Panc1 (cell line): ENCODE measurements at regions not wholly inside any gene's neighbourhood (a gene's known extent, or its start where the extent isn't known, plus 50 kb on each side); places are given as distances from the start of the nearest gene placed in this dataset.
"Not testable (repeated sequence)": the region's sequence is repeated elsewhere in the genome, so short reads cannot be mapped to it uniquely, and the experiment has no call there.

ENCODE experiments used
- ATAC-seq: fragments of 200-7000 bp; cut with Tn5 transposase; 2 replicates; pipeline ENCODE4 v1.9.1; 2020; ENCODE audit warnings: mild to moderate bottlenecking, moderate library complexity
- BruUV-seq: library from RNA; stranded (reverse); fragments of 400-500 nt; replicated peaks from 2 replicates; lab custom pipeline; 2021; lab: Mats Ljungman, UMichigan
- CTCF ChIA-PET: fragments of 300-600 bp; sonication (Branson Sonifier 250); formaldehyde crosslinking; loops from one replicate; lab custom pipeline; 2022; ENCODE audit warnings: antibody characterized with exemption; lab: Charles Lee
- POLR2A ChIA-PET: fragments of 300-600 bp; sonication (Branson Sonifier 250); formaldehyde crosslinking; loops from one replicate; lab custom pipeline; 2022; ENCODE audit warnings: antibody characterized with exemption; lab: Charles Lee
- DNase-seq: peaks from one replicate; pipeline ENCODE4 v3.0.0-alpha.2; 2010; ENCODE audit warnings: low read depth, low spot score
- H3K27ac ChIP-seq: 2 replicates; pipeline ENCODE4 v1.5.1; 2011; ENCODE audit warnings: mild to moderate bottlenecking, low read length, inconsistent platforms
- H3K27me3 ChIP-seq: fragments of 200-500 bp; sonication (Bioruptor generic); 2 replicates; pipeline ENCODE4 v1.6.0; 2014; ENCODE audit warnings: low read length, inconsistent platforms; ENCODE audit not compliant: control insufficient read depth, insufficient read depth
- H3K36me3 ChIP-seq: fragments of 200-500 bp; sonication (Bioruptor generic); 2 replicates; pipeline ENCODE4 v1.5.1; 2014; ENCODE audit warnings: inconsistent platforms, mild to moderate bottlenecking, low read length, moderate library complexity; ENCODE audit not compliant: control insufficient read depth, insufficient read depth
- H3K4me1 ChIP-seq: 2 replicates; pipeline ENCODE4 v1.5.1; 2011; ENCODE audit warnings: inconsistent platforms, mild to moderate bottlenecking, low read length, moderate library complexity; ENCODE audit not compliant: control insufficient read depth, insufficient read depth
- H3K4me3 ChIP-seq, 2 experiments: 2 replicates each; pipeline ENCODE4 v1.5.1; 2011 to 2012; ENCODE audit warnings: low read depth in 2 of 2, low read length in 2 of 2, mild to moderate bottlenecking in 2 of 2, inconsistent platforms in 1 of 2, moderate library complexity in 1 of 2
- H3K9me3 ChIP-seq: fragments of 200-500 bp; sonication (Bioruptor generic); 2 replicates; pipeline ENCODE4 v1.5.1; 2014; ENCODE audit warnings: low read depth, mild to moderate bottlenecking, inconsistent platforms, low read length, moderate library complexity; ENCODE audit not compliant: control insufficient read depth, insufficient read depth
- POLR2AphosphoS5 ChIP-seq: IDR thresholded peaks from 2 replicates; pipeline ENCODE4 v1.6.1; 2012; ENCODE audit warnings: mild to moderate bottlenecking, low read depth, low read length, moderate library complexity
- SIN3A ChIP-seq: IDR thresholded peaks from 2 replicates; pipeline ENCODE4 v1.6.1; 2012; ENCODE audit warnings: low read depth, mild to moderate bottlenecking, low read length, moderate library complexity, borderline replicate concordance; ENCODE audit not compliant: insufficient read depth
- TCF7L2 ChIP-seq: IDR thresholded peaks from 2 replicates; pipeline ENCODE4 v1.6.1; 2011; ENCODE audit warnings: mild to moderate bottlenecking, low read depth, low read length, inconsistent platforms
- in situ Hi-C: cut with HindIII; loops from 2 replicates; pipeline ENCODE4 v1.10.0; 2016; ENCODE audit warnings: low sequenced_read_pairs, low pct_unique_long_range_greater_than_20kb
- intact Hi-C: fragments of 100-400 bp; cut with micrococcal nuclease; formaldehyde crosslinking; loops from one replicate; pipeline ENCODE4 v1.10.0; 2022; ENCODE audit not compliant: unreplicated experiment
- TF ChIP-seq, protein P1 (sequence below), 2 experiments: IDR thresholded peaks; 2 replicates each; pipeline ENCODE4 v1.6.1; 2011 to 2012; ENCODE audit warnings: low read depth in 2 of 2, control low read depth in 1 of 2, low read length in 1 of 2, mild to moderate bottlenecking in 1 of 2, moderate library complexity in 1 of 2; ENCODE audit not compliant: insufficient read depth in 1 of 2
- TF ChIP-seq, protein P2 (sequence below): fragments of 450-650 bp; IDR thresholded peaks from 2 replicates; pipeline ENCODE4 v1.5.1; 2017; ENCODE audit warnings: mild to moderate bottlenecking

DNA sequence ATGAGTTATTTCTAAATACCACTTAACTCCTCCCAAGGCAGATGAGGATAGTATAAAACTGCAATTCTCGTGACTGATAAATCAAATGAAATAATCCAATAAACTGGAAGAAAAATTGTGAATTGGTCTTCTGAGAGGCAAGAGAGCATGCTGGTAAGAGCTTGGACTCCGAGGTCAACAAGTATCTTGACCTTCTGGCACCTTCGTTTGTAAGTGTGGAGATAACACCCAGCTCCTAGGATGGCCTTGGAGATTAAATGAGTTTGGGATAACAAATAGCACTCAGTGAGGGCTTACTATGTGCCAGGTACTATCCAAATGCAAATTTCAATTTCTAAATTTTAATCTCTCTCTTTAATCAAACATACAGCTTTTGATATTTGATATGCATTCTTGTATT lies 866.3 kb upstream of the WWC1 start:
- Histone ChIP-seq H3K4me1 (no peaks in the 10 kb centered on the region), H3K4me3 (no peak overlapping the region), H3K9me3 (no peaks in the 10 kb centered on the region), H3K27ac (no peak overlapping the region), H3K36me3 (no peaks in the 10 kb centered on the region), H3K27me3 (no peaks in the 10 kb centered on the region)
- ChIA-PET CTCF (no interaction called here), POLR2A (no interaction called here)
- in situ Hi-C loops: no loop called here
- DNase-seq (no peak), ATAC-seq (no peak)
- intact Hi-C loops: no loop called here
- BruUV-seq: no TSS peak
- TF ChIP-seq, protein P1, sequence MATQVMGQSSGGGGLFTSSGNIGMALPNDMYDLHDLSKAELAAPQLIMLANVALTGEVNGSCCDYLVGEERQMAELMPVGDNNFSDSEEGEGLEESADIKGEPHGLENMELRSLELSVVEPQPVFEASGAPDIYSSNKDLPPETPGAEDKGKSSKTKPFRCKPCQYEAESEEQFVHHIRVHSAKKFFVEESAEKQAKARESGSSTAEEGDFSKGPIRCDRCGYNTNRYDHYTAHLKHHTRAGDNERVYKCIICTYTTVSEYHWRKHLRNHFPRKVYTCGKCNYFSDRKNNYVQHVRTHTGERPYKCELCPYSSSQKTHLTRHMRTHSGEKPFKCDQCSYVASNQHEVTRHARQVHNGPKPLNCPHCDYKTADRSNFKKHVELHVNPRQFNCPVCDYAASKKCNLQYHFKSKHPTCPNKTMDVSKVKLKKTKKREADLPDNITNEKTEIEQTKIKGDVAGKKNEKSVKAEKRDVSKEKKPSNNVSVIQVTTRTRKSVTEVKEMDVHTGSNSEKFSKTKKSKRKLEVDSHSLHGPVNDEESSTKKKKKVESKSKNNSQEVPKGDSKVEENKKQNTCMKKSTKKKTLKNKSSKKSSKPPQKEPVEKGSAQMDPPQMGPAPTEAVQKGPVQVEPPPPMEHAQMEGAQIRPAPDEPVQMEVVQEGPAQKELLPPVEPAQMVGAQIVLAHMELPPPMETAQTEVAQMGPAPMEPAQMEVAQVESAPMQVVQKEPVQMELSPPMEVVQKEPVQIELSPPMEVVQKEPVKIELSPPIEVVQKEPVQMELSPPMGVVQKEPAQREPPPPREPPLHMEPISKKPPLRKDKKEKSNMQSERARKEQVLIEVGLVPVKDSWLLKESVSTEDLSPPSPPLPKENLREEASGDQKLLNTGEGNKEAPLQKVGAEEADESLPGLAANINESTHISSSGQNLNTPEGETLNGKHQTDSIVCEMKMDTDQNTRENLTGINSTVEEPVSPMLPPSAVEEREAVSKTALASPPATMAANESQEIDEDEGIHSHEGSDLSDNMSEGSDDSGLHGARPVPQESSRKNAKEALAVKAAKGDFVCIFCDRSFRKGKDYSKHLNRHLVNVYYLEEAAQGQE (IDR thresholded peaks at IDR 0.05; ENCODE audit: insufficient read depth in 1 of 2, low read depth in 2 of 2, low read length in 1 of 2): no peak
- TF ChIP-seq SIN3A (no peak), TCF7L2 (no peak)

DNA sequence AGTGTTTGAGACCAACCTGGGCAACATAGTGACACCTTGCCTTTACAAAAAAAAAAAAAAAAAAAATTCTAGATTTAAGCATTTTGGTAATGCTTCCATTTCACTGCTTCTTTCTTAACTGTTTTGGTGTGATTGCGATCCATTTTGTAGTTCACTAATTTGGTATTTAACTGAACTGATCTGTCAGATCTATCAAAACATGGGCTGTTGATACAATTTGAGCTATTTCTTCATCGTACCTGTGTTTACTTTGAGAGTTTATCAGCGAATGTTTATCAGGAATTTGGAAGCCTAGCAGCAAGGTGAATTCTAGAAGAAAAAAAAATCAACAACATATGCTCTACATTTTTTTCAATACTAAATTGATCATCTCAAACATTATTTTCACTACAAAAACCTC lies 864.9 kb upstream of the WWC1 start:
- Histone ChIP-seq H3K36me3 (no peaks in the 10 kb centered on the region), H3K27me3 (no peaks in the 10 kb centered on the region), H3K4me3 (no peak overlapping the region), H3K9me3 (no peaks in the 10 kb centered on the region), H3K4me1 (no peaks in the 10 kb centered on the region), H3K27ac (no peak overlapping the region)
- ChIA-PET CTCF (no interaction called here), POLR2A (no interaction called here)
- no peak for TF ChIP-seq POLR2AphosphoS5
- TF ChIP-seq, protein P2, sequence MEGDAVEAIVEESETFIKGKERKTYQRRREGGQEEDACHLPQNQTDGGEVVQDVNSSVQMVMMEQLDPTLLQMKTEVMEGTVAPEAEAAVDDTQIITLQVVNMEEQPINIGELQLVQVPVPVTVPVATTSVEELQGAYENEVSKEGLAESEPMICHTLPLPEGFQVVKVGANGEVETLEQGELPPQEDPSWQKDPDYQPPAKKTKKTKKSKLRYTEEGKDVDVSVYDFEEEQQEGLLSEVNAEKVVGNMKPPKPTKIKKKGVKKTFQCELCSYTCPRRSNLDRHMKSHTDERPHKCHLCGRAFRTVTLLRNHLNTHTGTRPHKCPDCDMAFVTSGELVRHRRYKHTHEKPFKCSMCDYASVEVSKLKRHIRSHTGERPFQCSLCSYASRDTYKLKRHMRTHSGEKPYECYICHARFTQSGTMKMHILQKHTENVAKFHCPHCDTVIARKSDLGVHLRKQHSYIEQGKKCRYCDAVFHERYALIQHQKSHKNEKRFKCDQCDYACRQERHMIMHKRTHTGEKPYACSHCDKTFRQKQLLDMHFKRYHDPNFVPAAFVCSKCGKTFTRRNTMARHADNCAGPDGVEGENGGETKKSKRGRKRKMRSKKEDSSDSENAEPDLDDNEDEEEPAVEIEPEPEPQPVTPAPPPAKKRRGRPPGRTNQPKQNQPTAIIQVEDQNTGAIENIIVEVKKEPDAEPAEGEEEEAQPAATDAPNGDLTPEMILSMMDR: no peak
- no peak for TF ChIP-seq SIN3A
- TF ChIP-seq, protein P1 (IDR thresholded peaks at IDR 0.05; ENCODE audit: insufficient read depth in 1 of 2, low read depth in 2 of 2, low read length in 1 of 2): no peak
- TF ChIP-seq TCF7L2: no peak
- in situ Hi-C loops: no loop called here
- intact Hi-C loops: no loop called here
- DNase-seq: no peak
- BruUV-seq: no TSS peak
- no peak for ATAC-seq

DNA sequence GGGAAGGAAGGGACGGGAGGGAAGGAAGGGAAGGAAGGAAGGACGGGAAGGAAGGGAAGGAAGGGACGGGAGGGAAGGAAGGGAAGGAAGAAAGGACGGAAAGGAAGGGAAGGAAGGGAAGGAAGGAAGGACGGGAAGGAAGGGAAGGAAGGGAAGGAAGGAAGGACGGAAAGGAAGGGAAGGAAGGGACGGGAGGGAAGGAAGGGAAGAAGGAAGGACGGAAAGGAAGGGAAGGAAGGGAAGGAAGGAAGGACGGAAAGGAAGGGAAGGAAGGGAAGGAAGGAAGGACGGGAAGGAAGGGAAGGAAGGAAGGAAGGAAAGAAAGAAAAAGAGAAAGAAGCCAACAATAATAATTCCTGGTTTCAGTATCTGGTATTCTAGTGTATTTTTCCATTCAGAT lies 863.8 kb upstream of the WWC1 start:
- in situ Hi-C loops, DNase-seq, H3K27ac ChIP-seq, H3K4me3 ChIP-seq, intact Hi-C loops, CTCF ChIA-PET, ATAC-seq, POLR2A ChIA-PET, H3K9me3 ChIP-seq, BruUV-seq, H3K36me3 ChIP-seq, H3K4me1 ChIP-seq, H3K27me3 ChIP-seq: not testable (repeated sequence)
